ENCODE measurements at regions not wholly inside any gene's neighbourhood (a gene's known extent, or its start where the extent isn't known, plus 50 kb on each side); places are given as distances from the start of the nearest gene placed in this dataset.
"Not testable (repeated sequence)": the region's sequence is repeated elsewhere in the genome, so short reads cannot be mapped to it uniquely, and the experiment has no call there.

DNA sequence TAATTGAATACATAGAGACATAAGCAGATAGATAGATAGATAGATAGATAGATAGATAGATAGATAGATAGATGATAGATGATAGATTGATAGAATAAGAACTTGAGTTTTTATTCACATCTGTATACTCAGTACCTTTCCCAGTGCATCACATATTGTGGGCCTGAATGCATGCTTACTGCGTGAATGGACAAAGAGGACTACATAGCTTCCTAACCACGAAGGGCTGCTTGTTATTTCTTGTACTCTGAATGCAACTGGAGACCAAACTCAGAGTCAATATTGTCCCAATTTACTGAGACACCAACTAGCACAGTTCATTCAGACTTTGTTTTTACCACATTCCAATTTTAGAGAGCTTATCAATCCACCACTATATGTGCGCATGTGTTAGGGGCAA lies 422.9 kb upstream of the GRM7 start:
- DNase-seq (ENCODE audit: low spot score in 2 of 2): no peak
- FAIRE-seq: no peak

- DNase-seq (ENCODE audit: low spot score in 2 of 2): no peak
- FAIRE-seq: no peak
Observed at GRCh38 chr3:6439226-6439625, 421.7 kb upstream of the GRM7 start.

- DNase-seq (ENCODE audit: low spot score in 2 of 2) (no peak), FAIRE-seq (no peak)
Observed at GRCh38 chr3:6439824-6440223, 421.1 kb upstream of the GRM7 start.

DNA sequence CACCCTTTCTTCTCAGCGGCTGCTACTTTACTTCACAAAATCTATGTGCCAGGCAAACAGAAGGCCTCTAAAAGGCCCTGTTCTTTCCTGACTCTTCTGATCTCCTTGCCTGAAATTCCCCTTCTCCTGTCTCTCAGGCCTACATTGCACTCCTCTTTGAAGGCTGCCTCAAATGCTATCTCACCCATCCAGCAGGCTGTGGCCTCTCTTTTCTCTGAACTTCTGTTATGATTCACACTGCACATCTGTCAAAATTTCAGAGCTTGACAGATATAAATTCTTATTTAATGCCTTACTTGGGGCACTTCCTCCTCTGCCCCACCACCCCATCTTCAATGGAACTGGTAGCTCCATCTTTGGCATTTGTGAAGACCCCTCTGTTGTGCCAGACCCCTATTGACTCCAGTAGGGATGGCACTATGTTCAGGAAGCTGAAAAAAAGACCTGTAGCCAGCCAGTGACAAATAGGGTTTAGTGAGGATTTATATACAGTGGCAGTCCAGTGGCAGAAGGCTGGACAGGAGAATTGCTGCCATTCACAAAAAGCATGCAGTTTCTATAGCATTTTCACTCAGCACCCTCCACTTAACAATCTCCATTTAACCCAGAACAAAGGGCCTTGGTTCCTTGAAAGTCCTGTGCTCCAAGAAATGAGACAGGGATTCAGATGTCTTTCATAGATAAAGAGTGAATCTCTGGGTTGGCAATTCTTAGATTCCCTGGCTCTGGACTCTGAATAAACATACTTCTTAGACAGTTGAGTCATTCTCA lies 415.8 kb upstream of the GRM7 start:
- FAIRE-seq: no peak
- no peak for DNase-seq (ENCODE audit: low spot score in 2 of 2)

DNA sequence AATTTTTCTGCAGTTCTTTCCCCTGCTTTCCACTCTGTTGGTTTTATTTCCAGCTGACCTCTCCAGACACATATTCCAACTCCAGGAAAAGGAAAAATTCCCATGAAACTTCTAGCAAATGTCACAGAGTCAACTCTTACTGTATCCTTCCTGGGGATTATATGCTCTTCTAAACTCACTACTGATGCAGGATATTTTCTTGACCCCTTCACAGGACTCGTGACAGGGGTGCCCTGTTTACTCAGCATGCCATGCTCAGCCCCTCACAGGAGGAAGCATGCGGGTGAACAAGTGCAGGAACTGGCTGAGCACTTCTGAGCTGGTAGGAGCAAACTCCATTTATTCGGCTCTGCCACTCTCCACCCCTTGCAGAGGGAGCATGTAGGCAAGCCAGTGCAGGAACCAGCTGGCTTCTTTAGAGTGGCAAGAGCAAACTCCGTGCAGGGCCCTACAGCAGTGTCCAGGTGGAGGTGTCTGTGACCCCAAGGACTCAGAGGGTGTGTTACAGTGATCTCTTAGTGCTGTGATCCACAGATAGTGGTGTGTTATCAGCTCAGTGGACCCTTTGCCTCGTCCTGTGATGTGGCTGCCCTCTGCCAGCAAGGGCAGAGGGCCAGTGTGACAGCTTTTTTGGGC lies 413.6 kb upstream of the GRM7 start:
- no peak for FAIRE-seq
- DNase-seq (ENCODE audit: low spot score in 2 of 2): no peak

GRCh38 chr3:6448011-6448410 lies 412.9 kb upstream of the GRM7 start:
- DNase-seq (ENCODE audit: low spot score in 2 of 2): no peak
- FAIRE-seq: no peak

DNA sequence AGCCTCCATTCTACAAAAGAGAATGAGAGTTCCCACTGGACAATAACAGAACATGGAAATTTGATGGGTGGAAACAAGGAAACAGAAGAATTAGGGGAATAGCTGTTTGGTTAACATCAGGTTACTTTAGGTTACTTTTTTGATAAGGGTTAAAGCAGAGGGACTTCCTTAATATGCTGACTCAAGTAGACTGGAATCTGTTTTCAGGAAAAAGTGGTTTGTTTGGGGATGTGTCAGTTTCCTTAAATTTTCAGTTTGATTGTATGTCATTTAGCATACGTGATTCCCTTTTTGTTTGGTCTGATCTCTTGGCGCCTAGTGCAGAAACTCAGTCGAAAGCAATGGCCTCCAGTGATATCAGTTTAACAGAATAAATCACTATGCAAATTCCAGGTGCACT lies 411.8 kb upstream of the GRM7 start:
- FAIRE-seq (no peak), DNase-seq (ENCODE audit: low spot score in 2 of 2) (no peak)

GRCh38 chr3:6452974-6453373 lies 407.9 kb upstream of the GRM7 start:
- DNase-seq (ENCODE audit: low spot score in 2 of 2) (no peak), FAIRE-seq (no peak)

DNA sequence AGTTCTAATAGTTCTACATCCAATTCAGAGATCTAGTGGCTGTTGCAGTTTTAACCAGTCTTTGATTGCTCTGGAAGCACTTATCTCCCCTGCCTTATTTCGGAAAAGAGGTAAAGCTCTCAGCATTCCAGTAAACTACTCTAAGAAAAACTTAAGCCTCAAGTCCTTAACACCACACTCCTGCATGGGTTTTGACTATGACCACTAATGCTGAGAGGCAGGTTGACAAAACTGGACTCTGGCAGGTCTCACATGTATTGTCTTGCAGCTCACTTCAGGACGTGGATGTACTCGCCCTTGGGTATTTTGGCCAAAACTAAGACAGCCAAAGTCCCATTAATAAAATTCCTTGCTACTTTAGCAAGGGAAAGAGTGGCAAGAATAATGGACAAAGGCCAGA lies 405.9 kb upstream of the GRM7 start:
- FAIRE-seq: no peak

GRCh38 chr3:6467186-6467585 lies 393.7 kb upstream of the GRM7 start:
- FAIRE-seq: no peak

More for the DNA sequence above, 405.9 kb upstream of the GRM7 start:
- DNase-seq (ENCODE audit: low spot score in 2 of 2): no peak

GRCh38 chr3:6468589-6468988 lies 392.3 kb upstream of the GRM7 start:
- no peak for FAIRE-seq
- DNase-seq (ENCODE audit: low spot score in 2 of 2): no peak

More at GRCh38 chr3:6467186-6467585, 393.7 kb upstream of the GRM7 start:
- DNase-seq (ENCODE audit: low spot score in 2 of 2): no peak

DNA sequence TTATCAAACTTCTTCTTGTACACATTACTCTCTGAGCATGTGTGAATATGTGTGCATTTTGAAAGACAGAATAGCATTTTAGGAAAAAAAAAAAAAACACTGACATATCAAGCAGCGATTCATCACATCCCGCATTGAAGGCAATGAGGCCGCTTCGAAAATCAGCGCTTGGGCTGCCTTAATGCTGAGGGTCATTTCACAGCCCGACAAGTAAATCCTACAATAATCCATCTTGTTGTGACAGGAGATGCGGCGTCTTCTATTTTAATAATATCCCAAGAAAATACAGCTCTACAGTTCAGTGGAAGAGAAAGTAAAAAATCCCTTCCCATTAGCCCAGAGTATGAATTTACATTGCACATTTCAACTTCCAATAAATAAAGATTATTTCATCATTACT lies 389.2 kb upstream of the GRM7 start:
- FAIRE-seq (no peak), DNase-seq (ENCODE audit: low spot score in 2 of 2) (no peak)

DNA sequence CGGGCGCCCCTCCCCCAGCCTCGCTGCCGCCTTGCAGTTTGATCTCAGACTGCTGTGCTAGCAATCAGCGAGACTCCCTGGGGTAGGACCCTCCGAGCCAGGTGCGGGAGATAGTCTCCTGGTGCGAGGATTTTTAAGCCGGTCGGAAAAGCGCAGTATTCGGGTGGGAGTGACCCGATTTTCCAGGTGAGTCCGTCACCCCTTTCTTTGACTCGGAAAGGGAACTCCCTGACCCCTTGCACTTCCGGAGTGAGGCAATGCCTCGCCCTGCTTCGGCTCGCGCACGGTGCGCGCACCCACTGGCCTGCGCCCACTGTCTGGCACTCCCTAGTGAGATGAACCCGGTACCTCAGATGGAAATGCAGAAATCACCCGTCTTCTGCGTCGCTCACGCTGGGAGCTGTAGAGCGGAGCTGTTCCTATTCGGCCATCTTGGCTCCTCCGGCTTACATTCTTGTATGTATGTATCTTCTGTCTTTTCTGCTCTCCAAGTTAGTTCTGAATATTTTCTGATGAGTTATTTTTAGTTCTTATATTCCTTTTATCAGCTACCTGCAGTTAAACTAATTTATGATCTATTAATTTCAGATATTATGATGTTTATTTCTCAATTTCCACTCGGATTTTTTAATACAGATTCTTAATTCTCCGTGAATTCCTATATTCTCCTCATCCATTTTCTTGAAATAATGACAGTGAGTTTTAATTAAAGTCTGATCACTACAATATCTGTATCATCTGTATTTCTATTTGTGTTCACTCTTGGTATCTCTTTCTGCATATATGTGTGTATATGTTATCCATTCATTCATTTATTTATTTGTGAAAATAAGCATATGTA lies 370.2 kb upstream of the GRM7 start:
- not testable (repeated sequence) for FAIRE-seq; DNase-seq (ENCODE audit: low spot score in 2 of 2)

GRCh38 chr3:6491768-6492167 lies 369.1 kb upstream of the GRM7 start:
- DNase-seq (ENCODE audit: low spot score in 2 of 2) (no peak), FAIRE-seq (no peak)

GRCh38 chr3:6492306-6492705 lies 368.6 kb upstream of the GRM7 start:
- no peak for FAIRE-seq
- DNase-seq (ENCODE audit: low spot score in 2 of 2): no peak

GRCh38 chr3:6498944-6499343 lies 362.0 kb upstream of the GRM7 start:
- not testable (repeated sequence) for FAIRE-seq; DNase-seq (ENCODE audit: low spot score in 2 of 2)

- DNase-seq (ENCODE audit: low spot score in 2 of 2): no peak
Observed at GRCh38 chr3:6504347-6504746, 356.6 kb upstream of the GRM7 start.

DNA sequence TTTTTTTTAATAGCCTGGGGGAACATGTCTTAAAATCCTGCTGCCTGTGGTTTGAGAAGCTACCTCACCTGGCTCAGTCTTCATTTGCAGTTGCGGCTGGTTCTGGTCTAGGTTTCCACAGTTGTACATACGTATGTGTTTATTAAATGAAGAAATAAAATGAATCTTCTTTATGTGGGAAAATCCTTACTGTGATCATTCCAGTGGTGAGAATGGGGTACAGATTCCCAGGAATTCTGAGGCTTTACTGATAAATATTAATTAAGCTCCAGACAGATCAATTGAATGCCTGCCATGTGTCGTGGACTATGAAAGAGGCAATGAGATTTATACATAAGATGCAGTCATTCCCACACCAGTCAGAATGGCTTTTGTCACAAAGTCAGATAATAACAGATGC lies 356.1 kb upstream of the GRM7 start:
- no peak for FAIRE-seq
- no peak for DNase-seq (ENCODE audit: low spot score in 2 of 2)

More at GRCh38 chr3:6504347-6504746, 356.6 kb upstream of the GRM7 start:
- no peak for FAIRE-seq

GRCh38 chr3:6508410-6508759 lies 352.5 kb upstream of the GRM7 start:
- no peak for FAIRE-seq
- DNase-seq (ENCODE audit: low spot score in 2 of 2): no peak

GRCh38 chr3:6509576-6509975 lies 351.3 kb upstream of the GRM7 start:
- no peak for DNase-seq (ENCODE audit: low spot score in 2 of 2)
- FAIRE-seq: no peak

DNA sequence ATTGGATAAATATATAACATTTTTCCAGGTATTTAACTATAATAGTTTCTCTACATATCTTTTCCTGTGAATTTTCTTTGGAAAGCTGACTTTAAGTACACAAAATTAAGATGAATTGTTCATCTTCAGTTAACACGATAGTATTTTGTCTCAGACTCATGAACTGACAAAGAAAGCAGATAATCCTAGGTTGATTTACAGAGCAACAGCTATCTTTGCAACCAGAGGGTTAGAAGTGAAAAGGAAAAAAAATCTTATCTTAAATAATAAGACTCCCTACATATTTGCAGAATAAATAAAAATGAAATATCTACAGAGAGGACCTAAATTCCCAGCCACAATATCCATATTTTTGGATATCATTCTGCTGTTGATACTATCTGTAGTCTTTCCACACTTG lies 350.2 kb upstream of the GRM7 start:
- no peak for DNase-seq (ENCODE audit: low spot score in 2 of 2)
- no peak for FAIRE-seq

All from frontal cortex (tissue), 3 donors.